ENCODE measurements at regions not wholly inside any gene's neighbourhood (a gene's known extent, or its start where the extent isn't known, plus 50 kb on each side); places are given as distances from the start of the nearest gene placed in this dataset.

- Histone ChIP-seq H3K36me3 (ENCODE audit: insufficient read depth) (no peaks in the 10 kb centered on the region), H3K79me2 (ENCODE audit: insufficient read depth, low read depth) (no peaks in the 10 kb centered on the region)
- TF ChIP-seq, protein P1, sequence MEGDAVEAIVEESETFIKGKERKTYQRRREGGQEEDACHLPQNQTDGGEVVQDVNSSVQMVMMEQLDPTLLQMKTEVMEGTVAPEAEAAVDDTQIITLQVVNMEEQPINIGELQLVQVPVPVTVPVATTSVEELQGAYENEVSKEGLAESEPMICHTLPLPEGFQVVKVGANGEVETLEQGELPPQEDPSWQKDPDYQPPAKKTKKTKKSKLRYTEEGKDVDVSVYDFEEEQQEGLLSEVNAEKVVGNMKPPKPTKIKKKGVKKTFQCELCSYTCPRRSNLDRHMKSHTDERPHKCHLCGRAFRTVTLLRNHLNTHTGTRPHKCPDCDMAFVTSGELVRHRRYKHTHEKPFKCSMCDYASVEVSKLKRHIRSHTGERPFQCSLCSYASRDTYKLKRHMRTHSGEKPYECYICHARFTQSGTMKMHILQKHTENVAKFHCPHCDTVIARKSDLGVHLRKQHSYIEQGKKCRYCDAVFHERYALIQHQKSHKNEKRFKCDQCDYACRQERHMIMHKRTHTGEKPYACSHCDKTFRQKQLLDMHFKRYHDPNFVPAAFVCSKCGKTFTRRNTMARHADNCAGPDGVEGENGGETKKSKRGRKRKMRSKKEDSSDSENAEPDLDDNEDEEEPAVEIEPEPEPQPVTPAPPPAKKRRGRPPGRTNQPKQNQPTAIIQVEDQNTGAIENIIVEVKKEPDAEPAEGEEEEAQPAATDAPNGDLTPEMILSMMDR (conservative IDR thresholded peaks at IDR 0.05; ENCODE audit: low read depth, low read length) = no peak
Measured at GRCh38 chr10:117747636-117748035, 205.1 kb downstream of the EMX2 start.

GRCh38 chr10:117748058-117748457 lies 205.5 kb downstream of the EMX2 start:
- H3K36me3 ChIP-seq (ENCODE audit: insufficient read depth) = no peaks in the 10 kb centered on the region
- H4K20me1 ChIP-seq (ENCODE audit: insufficient read depth) = no peaks in the 10 kb centered on the region
- TF ChIP-seq, protein P1 (conservative IDR thresholded peaks at IDR 0.05; ENCODE audit: low read depth, low read length) = no peak
- no peak overlapping the region for H2AFZ ChIP-seq (ENCODE audit: low read depth)
- no peak overlapping the region for H3K9ac ChIP-seq
- no peak overlapping the region for H3K27ac ChIP-seq
- no peaks in the 10 kb centered on the region for H3K79me2 ChIP-seq (ENCODE audit: insufficient read depth, low read depth)
- H3K4me2 ChIP-seq = no peak overlapping the region
- no peak overlapping the region for H3K4me3 ChIP-seq (IDR thresholded peaks at IDR 0.05; ENCODE audit: insufficient read depth, low read depth, low read length)
- H3K4me1 ChIP-seq (ENCODE audit: low read depth, poor library complexity, severe bottlenecking) = no peaks in the 10 kb centered on the region
- no peaks in the 10 kb centered on the region for H3K27me3 ChIP-seq (ENCODE audit: insufficient read depth, low read depth)

More at GRCh38 chr10:117747636-117748035, 205.1 kb downstream of the EMX2 start:
- H3K4me2 ChIP-seq = no peak overlapping the region
- H3K4me3 ChIP-seq (IDR thresholded peaks at IDR 0.05; ENCODE audit: insufficient read depth, low read depth, low read length) = no peak overlapping the region
- no peak overlapping the region for H3K27ac ChIP-seq
- no peaks in the 10 kb centered on the region for H4K20me1 ChIP-seq (ENCODE audit: insufficient read depth)
- H3K27me3 ChIP-seq (ENCODE audit: insufficient read depth, low read depth) = no peaks in the 10 kb centered on the region
- H2AFZ ChIP-seq (ENCODE audit: low read depth) = no peak overlapping the region
- no peaks in the 10 kb centered on the region for H3K4me1 ChIP-seq (ENCODE audit: low read depth, poor library complexity, severe bottlenecking)
- H3K9ac ChIP-seq = no peak overlapping the region

- TF ChIP-seq, protein P1 (conservative IDR thresholded peaks at IDR 0.05; ENCODE audit: low read depth, low read length) = no peak
- Histone ChIP-seq H3K4me2 (no peak overlapping the region), H4K20me1 (ENCODE audit: insufficient read depth) (no peaks in the 10 kb centered on the region), H3K27ac (no peak overlapping the region), H3K4me3 (IDR thresholded peaks at IDR 0.05; ENCODE audit: insufficient read depth, low read depth, low read length) (no peak overlapping the region), H3K36me3 (ENCODE audit: insufficient read depth) (no peaks in the 10 kb centered on the region), H3K9ac (no peak overlapping the region), H2AFZ (ENCODE audit: low read depth) (no peak overlapping the region), H3K79me2 (ENCODE audit: insufficient read depth, low read depth) (no peaks in the 10 kb centered on the region), H3K27me3 (ENCODE audit: insufficient read depth, low read depth) (no peaks in the 10 kb centered on the region), H3K4me1 (ENCODE audit: low read depth, poor library complexity, severe bottlenecking) (peaks cover 6% of the 10 kb centered on the region)
Measured at GRCh38 chr10:117750616-117751015, 208.1 kb downstream of the EMX2 start.

DNA sequence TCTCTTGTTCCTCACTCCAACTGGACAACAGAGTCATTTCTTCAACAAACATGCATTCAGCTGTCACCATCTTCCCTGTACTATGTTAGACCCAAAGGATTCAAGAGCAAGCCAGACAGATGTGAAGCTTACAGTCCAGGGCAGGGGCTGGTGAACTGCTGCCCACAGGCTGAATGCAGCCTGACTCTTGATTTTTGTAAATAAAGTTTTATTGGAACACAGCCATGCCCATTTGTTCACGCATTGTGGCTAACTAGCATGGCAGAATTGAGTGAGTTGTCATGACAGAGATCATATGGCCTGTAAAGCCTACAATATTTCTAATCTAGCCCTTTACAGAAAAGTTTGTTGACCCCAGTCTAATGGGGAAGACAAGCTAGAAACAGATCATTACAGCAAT lies 208.7 kb downstream of the EMX2 start:
- no peak overlapping the region for H3K4me3 ChIP-seq (IDR thresholded peaks at IDR 0.05; ENCODE audit: insufficient read depth, low read depth, low read length)
- H3K4me2 ChIP-seq = no peak overlapping the region
- H3K36me3 ChIP-seq (ENCODE audit: insufficient read depth) = no peaks in the 10 kb centered on the region

More for the DNA sequence above, 208.7 kb downstream of the EMX2 start:
- no peak overlapping the region for H3K9ac ChIP-seq
- H4K20me1 ChIP-seq (ENCODE audit: insufficient read depth) = no peaks in the 10 kb centered on the region
- peaks cover 6% of the 10 kb centered on the region for H3K4me1 ChIP-seq (ENCODE audit: low read depth, poor library complexity, severe bottlenecking)
- no peaks in the 10 kb centered on the region for H3K27me3 ChIP-seq (ENCODE audit: insufficient read depth, low read depth)
- TF ChIP-seq, protein P1 (conservative IDR thresholded peaks at IDR 0.05; ENCODE audit: low read depth, low read length) = no peak
- no peaks in the 10 kb centered on the region for H3K79me2 ChIP-seq (ENCODE audit: insufficient read depth, low read depth)
- H3K27ac ChIP-seq = no peak overlapping the region
- no peak overlapping the region for H2AFZ ChIP-seq (ENCODE audit: low read depth)

Measured in KMS-11 (cell line).